Colonic mucosa (tissue), 4 donors: ENCODE measurements at regions not wholly inside any gene's neighbourhood (a gene's known extent, or its start where the extent isn't known, plus 50 kb on each side); places are given as distances from the start of the nearest gene placed in this dataset.

Experiments used
- DNase-seq: peaks from one replicate; pipeline ENCODE4 v3.0.0-alpha.2; 2020
- H3K27ac ChIP-seq: fragments of 200-600 bp; one replicate; pipeline ENCODE4 v1.8.0; 2021
- H3K27me3 ChIP-seq: fragments of 200-600 bp; one replicate; pipeline ENCODE4 v1.8.0; 2021
- H3K36me3 ChIP-seq: fragments of 200-600 bp; one replicate; pipeline ENCODE4 v1.8.0; 2021
- H3K4me1 ChIP-seq: fragments of 200-600 bp; one replicate; pipeline ENCODE4 v1.8.0; 2021; ENCODE audit warnings: mild to moderate bottlenecking
- H3K4me3 ChIP-seq: fragments of 200-600 bp; one replicate; pipeline ENCODE4 v1.8.0; 2021
- H3K9ac ChIP-seq, 2 donors: one replicate each; pipeline ENCODE4 v1.7.0; 2013; ENCODE audit warnings: control low read depth in 2 of 2, low read depth in 2 of 2, low read length in 2 of 2
- H3K9me3 ChIP-seq: fragments of 200-600 bp; one replicate; pipeline ENCODE4 v1.8.0; 2021
- intact Hi-C: fragments of 100-400 bp; cut with DNase I; formaldehyde crosslinking; loops from one replicate; pipeline ENCODE4 v1.14.1; 2022
- TF ChIP-seq, protein P1 (sequence below): fragments of 200-600 bp; IDR thresholded peaks from one replicate; pipeline ENCODE4 v1.8.0; 2022; ENCODE audit warnings: antibody characterized with exemption, mild to moderate bottlenecking
- donor health status: healthy.
- donor health status: DM: no; HTN: no; CAD: no.
- donor health status: DM: no; HTN: no; CAD: no.

DNA sequence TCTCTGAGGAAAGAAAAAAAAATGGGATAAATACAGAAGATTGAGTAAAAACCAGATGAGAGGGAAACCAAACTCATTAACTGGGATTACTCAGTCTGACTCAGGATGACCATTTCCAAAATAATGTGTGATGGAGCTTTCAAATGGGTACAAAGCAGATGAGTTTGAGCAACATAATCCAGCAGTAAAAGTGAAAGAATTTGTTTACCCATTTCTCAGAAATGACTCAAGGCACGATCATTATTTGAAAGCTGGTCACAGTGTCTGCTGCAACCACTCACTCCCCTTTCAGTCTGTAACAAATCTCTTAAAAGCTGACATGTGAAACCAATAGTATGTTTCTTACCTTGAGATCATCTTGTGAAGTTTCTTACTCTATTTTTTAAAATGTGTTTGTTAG, 104.7 kb upstream of the KLF14 start:
- TF ChIP-seq, protein P1, sequence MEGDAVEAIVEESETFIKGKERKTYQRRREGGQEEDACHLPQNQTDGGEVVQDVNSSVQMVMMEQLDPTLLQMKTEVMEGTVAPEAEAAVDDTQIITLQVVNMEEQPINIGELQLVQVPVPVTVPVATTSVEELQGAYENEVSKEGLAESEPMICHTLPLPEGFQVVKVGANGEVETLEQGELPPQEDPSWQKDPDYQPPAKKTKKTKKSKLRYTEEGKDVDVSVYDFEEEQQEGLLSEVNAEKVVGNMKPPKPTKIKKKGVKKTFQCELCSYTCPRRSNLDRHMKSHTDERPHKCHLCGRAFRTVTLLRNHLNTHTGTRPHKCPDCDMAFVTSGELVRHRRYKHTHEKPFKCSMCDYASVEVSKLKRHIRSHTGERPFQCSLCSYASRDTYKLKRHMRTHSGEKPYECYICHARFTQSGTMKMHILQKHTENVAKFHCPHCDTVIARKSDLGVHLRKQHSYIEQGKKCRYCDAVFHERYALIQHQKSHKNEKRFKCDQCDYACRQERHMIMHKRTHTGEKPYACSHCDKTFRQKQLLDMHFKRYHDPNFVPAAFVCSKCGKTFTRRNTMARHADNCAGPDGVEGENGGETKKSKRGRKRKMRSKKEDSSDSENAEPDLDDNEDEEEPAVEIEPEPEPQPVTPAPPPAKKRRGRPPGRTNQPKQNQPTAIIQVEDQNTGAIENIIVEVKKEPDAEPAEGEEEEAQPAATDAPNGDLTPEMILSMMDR, result no peak
- intact Hi-C loops, result no loop called here
- Histone ChIP-seq H3K4me1 (no peaks in the 10 kb centered on the region), H3K27me3 (no peaks in the 10 kb centered on the region), H3K9me3 (no peaks in the 10 kb centered on the region), H3K4me3 (no peak overlapping the region), H3K36me3 (no peaks in the 10 kb centered on the region), H3K27ac (no peak overlapping the region), H3K9ac (no peak overlapping the region)
- DNase-seq, result no peak

DNA sequence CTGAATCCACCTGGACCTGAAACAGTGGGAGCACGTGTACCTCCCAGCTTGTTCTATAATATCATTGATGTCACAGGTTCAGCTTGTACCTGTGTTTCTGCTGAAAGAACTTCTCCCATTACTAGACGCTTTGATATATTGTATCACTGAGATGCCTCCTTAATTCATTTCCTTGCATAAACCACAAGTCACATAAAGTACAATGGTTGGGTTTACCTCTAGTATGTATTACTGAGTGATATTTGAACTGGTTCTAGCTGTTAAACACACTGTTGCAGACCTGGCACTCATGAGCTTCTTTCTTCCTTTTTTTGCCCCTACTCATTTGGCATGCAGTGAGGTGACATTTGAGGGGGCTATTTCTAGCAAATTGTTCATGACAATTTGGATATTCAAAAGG, 106.6 kb upstream of the KLF14 start:
- no peak for DNase-seq
- no peaks in the 10 kb centered on the region for H3K9me3 ChIP-seq
- no peaks in the 10 kb centered on the region for H3K27me3 ChIP-seq
- no peak overlapping the region for H3K9ac ChIP-seq
- H3K4me3 ChIP-seq, result no peak overlapping the region
- no peaks in the 10 kb centered on the region for H3K4me1 ChIP-seq
- intact Hi-C loops, result no loop called here
- H3K27ac ChIP-seq, result no peak overlapping the region
- TF ChIP-seq, protein P1, result no peak
- no peaks in the 10 kb centered on the region for H3K36me3 ChIP-seq

DNA sequence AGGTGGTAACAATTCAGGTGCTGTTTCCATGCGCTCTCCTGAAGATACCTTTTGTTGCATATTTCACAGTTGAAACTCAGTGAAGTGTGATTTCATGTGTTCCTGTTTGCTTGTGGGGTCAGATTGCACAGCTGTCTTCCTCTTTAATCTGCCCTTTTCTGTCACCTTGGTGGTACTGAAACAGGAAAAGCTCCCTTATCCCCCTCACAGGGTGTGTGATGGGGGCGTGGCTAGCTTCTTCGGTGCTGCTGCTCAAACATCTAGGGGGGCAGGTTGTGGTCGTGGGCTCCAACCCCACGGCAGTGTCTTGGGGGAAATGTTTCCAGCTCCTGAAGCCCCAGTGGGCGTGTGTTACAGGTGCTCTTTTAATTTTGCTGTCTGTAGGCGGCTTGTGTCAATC, 107.4 kb upstream of the KLF14 start:
- Histone ChIP-seq H3K4me1 (no peaks in the 10 kb centered on the region), H3K36me3 (no peaks in the 10 kb centered on the region), H3K4me3 (no peak overlapping the region), H3K9ac (no peak overlapping the region), H3K9me3 (no peaks in the 10 kb centered on the region), H3K27ac (no peak overlapping the region), H3K27me3 (no peaks in the 10 kb centered on the region)
- no peak for DNase-seq
- TF ChIP-seq, protein P1, result no peak
- intact Hi-C loops, result no loop called here

DNA sequence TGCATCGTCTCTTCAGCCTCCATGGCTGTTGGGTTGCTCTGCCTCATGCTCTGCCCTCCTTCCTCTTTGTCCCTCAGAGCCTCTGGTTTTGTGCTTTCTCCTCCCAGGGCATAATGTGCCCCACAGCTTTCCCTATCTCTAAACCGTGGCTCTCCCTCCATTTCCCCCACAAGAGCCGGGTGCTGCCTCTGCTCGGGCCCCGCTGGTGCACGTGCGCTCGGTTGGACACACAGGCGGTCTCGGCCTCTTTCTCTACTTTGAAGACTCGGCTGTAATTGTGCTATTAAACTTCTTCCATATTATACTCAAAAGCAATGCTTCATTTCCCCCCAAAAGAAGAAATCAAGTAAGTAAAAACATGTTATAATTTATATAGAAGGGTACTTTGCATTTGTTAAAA, 109.7 kb upstream of the KLF14 start:
- Histone ChIP-seq H3K4me3 (no peak overlapping the region), H3K9me3 (no peaks in the 10 kb centered on the region), H3K27me3 (no peaks in the 10 kb centered on the region), H3K27ac (no peak overlapping the region), H3K4me1 (no peaks in the 10 kb centered on the region), H3K36me3 (no peaks in the 10 kb centered on the region), H3K9ac (no peak overlapping the region)
- TF ChIP-seq, protein P1, result no peak
- no peak for DNase-seq
- intact Hi-C loops, result no loop called here

DNA sequence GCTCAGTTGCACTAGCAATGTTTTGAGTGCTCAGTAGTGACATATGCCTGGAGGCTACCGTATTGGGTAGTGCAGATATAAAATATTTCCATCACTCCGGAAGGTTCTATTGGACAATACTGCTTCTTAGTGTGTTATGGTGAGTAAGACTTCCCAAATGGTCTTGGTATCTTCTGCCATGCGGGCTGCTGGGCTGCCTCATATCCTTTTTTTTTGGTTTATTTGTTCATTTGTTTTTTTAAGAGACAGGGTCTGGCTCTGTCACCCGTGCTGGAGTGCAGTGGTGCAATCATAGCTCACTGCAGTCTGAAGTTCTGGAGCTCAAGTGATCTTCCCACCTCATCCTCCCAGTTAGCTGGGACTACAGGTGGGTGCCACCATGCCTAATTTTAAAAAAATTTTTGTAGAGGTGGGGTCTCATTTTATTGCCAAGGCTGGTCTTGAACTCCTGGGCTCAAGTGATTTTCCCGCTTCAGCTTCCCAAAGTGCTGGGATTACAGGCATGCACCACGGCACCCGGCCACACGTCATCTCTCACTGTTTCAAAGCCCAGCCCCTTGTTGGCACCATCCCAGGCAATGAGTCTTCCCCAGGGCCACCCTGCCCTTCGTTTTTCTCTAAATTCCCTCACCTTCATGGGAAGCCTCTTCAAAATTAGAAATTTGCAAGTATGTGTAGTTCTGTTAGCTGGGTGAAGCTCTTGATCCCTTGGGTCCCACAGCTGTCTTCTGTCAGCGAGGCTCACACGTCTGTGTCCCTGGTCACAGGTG, 111.0 kb upstream of the KLF14 start:
- no peak for DNase-seq
- Histone ChIP-seq H3K4me1 (no peaks in the 10 kb centered on the region), H3K27me3 (no peaks in the 10 kb centered on the region), H3K27ac (no peak overlapping the region), H3K4me3 (no peak overlapping the region), H3K9me3 (no peaks in the 10 kb centered on the region), H3K9ac (no peak overlapping the region), H3K36me3 (no peaks in the 10 kb centered on the region)
- intact Hi-C loops, result no loop called here
- TF ChIP-seq, protein P1, result no peak
